Keratinocyte (primary cell): ENCODE measurements at regions not wholly inside any gene's neighbourhood (a gene's known extent, or its start where the extent isn't known, plus 50 kb on each side); places are given as distances from the start of the nearest gene placed in this dataset.

ENCODE experiments used
- EZH2 ChIP-seq: IDR thresholded peaks from one replicate; pipeline ENCODE4 v1.6.1; 2012; ENCODE audit warnings: inconsistent platforms, mild to moderate bottlenecking, low read length, moderate library complexity
- TF ChIP-seq, protein P1 (sequence below), 3 experiments: IDR thresholded peaks in 1 of 3; conservative IDR thresholded peaks in 1 of 3; optimal IDR thresholded peaks in 1 of 3; 2 replicates in 2 of 3; 3 replicates in 1 of 3; pipeline versions ENCODE3 to v1.5.1; 2011; ENCODE audit warnings: low read length in 3 of 3, mild to moderate bottlenecking in 3 of 3, moderate library complexity in 2 of 3, control low read depth in 1 of 3, inconsistent platforms in 1 of 3; ENCODE audit not compliant: insufficient read depth in 2 of 3; ENCODE audit errors: extremely low read depth in 1 of 3

DNA sequence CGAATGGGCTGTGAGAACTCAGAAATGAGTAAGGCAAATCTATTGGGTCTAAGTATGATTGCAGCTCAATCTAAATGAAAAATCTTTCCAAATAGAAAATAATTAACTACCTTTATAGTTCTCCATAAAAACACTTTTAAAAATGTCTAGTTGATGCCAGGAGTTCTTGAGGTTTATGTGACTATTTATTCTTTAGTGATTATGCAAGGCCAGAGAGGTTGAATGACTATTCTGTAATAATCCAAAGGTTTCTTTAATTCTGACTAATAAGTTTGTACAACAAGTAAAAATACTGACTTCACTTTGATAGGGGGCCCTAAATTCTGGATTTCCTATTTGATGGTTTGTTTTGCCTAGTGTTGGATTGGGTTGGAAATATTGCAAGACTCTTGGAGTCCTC, 461.2 kb downstream of the EPM2A start:
- TF ChIP-seq, protein P1, sequence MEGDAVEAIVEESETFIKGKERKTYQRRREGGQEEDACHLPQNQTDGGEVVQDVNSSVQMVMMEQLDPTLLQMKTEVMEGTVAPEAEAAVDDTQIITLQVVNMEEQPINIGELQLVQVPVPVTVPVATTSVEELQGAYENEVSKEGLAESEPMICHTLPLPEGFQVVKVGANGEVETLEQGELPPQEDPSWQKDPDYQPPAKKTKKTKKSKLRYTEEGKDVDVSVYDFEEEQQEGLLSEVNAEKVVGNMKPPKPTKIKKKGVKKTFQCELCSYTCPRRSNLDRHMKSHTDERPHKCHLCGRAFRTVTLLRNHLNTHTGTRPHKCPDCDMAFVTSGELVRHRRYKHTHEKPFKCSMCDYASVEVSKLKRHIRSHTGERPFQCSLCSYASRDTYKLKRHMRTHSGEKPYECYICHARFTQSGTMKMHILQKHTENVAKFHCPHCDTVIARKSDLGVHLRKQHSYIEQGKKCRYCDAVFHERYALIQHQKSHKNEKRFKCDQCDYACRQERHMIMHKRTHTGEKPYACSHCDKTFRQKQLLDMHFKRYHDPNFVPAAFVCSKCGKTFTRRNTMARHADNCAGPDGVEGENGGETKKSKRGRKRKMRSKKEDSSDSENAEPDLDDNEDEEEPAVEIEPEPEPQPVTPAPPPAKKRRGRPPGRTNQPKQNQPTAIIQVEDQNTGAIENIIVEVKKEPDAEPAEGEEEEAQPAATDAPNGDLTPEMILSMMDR (optimal IDR thresholded peaks at IDR 0.05 in 1 of 3, IDR thresholded peaks at IDR 0.05 in 1 of 3, conservative IDR thresholded peaks at IDR 0.05 in 1 of 3; ENCODE audit: extremely low read depth in 1 of 3, insufficient read depth in 2 of 3, low read length in 3 of 3): no peak
- TF ChIP-seq EZH2: no peak
